Caki2 (cell line): ENCODE measurements at regions not wholly inside any gene's neighbourhood (a gene's known extent, or its start where the extent isn't known, plus 50 kb on each side); places are given as distances from the start of the nearest gene placed in this dataset.

Experiments
- DNase-seq: peaks from one replicate; pipeline ENCODE4 v3.0.0-alpha.2; 2015; ENCODE audit warnings: low read depth
- in situ Hi-C: cut with HindIII; loops from 2 replicates; pipeline ENCODE4 v1.10.0; 2016; ENCODE audit warnings: low sequenced_read_pairs, low pct_unique_long_range_greater_than_20kb, mixed read lengths

DNA sequence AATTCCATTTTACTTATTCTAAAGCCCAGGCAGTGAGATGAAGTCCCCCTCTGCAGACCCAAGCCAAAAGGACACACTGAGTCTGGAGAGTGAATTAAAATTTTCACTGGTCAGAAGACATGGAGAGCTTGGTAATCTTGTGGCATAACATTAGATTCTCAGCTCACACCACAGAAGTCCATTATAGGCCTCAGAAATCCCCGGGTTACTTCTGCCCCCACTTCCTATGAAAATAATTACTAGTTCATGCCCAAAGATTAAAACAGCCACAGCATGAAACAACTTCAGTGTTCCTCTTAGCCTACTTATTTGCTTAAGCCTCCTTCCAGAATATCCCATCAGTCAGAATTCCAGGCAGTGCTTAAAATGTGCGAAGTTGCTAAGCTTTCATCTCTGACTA is 123.3 kb downstream of the ZC3H11B start:
- in situ Hi-C loops = no loop called here
- no peak for DNase-seq

DNA sequence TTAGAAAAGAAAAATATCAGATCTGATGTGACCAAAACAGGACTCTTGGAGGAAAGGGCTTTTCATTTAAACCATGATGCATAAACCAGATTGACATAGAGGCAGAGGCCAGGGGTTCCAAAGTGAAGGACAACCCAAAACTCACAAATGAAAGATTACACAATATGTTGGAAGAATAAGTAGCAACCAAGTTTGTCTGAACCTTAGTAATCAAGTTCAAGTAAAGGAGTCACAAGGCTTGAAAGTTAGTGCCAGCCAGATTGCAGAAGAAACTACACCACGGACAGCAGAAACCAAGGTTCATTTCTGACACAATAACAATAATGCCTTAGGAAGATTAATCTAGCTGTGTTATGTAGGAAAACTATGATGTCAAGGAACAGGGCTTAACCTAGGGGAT is 124.6 kb downstream of the ZC3H11B start:
- in situ Hi-C loops = no loop called here
- no peak for DNase-seq

DNA sequence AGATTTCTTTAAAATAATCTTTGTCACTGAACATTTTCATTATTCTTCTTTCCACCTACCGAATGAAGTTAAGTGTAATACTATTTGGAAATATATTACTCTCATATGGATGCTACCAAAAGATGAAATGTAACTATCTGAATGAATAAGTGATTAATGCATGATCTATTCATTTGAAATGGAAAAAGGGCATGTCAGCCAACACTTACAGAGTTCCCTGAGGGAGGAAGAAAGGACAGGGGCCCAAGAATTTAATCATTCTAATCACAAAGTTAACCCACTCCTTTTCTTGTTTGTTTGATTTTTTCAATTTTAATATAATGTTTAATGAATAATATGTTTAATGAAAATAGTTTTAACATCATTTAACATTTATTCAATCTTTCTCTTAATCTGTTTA is 129.4 kb downstream of the ZC3H11B start:
- in situ Hi-C loops = no loop called here
- no peak for DNase-seq

DNA sequence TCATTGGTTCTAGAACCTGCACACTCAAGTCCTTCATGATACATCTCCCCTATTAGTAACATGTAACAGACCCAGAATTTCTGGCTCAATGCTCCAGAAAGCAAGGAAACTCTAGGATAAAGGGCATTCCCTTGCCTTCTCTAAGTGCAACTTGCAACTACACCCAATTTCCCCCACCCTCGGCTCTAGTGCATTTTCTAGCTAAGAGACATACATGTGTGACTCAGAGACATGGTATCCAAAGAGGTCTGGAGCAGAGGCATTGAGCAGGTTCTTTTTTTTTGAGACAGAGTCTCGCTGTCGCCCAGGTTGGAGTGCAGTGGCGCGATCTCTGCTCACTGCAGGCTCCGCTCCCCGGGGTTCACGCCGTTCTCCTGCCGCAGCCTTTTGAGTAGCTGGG is 132.9 kb downstream of the ZC3H11B start:
- no peak for DNase-seq
- in situ Hi-C loops = no loop called here

DNA sequence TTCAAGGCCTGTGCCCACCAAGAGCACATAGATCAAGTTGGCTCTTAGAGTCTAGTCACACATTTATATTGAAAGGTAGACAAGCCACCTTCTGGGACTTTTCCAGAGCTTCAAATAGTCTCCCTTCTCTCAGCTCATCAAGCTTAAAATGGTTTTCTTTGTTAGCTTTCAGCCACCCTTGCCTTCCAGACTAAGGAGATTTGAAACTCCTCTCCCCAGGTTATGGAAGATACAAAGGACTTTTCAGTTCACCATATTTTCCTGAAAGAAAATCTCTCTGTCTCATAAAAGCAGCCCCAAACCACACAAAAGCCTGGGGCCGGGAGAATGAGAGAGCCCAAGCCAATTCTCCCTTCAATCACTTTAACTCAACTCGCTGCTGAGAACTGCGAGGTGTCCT is 134.1 kb downstream of the ZC3H11B start:
- no peak for DNase-seq
- in situ Hi-C loops = no loop called here

DNA sequence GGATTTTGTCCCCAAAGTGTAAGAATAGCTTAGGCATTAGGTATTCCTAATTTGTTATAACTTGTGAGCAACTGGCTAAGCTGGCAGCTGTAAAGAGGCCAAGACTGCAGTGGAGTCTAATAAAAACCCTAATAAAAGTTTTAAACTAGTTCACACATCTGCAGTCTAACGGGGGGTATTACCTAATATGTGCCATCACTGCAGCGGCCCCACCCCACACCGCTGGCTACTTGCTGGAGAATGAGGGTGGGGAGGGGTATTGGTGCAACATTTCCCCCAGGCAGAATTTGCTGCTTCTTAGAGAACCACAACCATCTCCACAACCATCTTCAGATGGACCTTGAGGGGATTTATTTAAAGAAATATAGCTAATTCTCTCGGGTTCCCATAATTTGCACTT is 135.0 kb downstream of the ZC3H11B start:
- in situ Hi-C loops = no loop called here
- DNase-seq = no peak

DNA sequence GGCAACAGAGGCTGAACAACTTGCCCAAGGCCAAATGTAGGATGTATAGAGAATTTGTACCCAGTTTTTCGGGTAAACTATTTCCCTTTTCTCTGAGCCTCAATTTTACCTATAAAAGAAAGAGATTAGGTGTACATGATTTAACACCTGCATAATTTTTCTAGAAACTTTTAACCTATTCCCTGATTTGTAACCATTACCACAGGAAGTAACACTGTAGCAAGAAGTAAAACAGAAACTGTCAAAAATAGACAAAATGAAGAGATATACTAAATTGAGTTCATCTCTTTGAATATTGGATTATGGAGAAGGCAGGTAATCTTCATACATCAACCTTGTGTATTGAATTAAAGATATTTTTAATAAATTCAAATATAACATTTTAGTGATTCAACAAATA is 136.2 kb downstream of the ZC3H11B start:
- no peak for DNase-seq
- in situ Hi-C loops = no loop called here

DNA sequence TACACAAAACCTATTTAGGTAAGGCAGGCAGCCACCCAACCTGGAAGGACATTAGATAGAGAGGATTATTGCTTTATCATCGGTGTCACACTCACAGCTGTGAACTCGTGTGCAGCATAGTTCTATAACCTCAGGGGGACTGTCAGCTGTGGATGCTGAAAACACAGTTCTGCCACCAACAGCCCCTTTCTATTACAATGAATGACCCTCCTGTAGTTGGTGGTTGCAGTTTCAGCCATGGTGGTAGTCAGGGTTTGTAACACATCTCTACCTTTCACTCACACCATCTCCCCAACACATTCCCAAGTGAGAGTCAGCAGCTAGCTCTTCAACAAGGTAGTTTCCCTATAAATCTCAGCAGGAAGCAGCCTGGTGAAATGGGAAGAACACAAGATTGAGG is 136.8 kb downstream of the ZC3H11B start:
- no peak for DNase-seq
- in situ Hi-C loops = no loop called here

DNA sequence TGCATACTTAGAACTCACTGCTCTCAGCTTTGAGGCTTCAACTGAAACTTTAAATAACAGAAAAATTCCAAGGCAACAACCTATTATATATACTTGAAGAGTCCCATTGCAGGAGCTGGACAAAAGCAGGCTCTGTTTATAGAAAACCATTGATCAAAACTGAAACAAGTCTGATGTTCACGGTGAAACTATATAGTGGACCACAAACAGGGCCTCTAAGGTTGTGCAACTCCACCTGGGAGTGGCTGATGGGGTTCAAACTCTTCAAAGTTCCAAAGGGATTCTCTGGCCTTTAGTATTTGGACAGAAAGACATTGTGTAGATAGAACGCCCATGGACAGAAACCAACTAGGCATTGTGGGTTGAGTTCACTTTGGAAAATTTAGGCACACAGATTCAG is 140.3 kb downstream of the ZC3H11B start:
- in situ Hi-C loops = no loop called here
- no peak for DNase-seq

DNA sequence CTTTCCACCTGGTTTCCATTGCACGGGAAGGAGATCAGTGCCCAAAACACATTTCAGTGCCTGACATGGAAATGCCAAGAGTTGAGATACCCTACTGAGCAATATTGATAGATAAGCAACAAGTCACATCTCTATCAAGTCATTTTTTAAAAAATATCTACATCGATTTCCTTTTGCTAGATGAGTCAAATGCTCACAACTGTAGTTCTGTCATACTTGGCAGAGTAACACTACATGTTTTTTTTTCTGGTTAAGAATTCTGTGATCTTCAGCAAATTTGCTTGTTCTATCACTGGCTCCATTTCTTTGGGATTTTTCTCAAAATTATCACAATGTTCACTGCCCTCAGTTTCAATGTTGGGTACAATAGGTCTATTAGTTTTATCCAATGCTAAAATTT is 145.4 kb downstream of the ZC3H11B start:
- in situ Hi-C loops = no loop called here
- no peak for DNase-seq

DNA sequence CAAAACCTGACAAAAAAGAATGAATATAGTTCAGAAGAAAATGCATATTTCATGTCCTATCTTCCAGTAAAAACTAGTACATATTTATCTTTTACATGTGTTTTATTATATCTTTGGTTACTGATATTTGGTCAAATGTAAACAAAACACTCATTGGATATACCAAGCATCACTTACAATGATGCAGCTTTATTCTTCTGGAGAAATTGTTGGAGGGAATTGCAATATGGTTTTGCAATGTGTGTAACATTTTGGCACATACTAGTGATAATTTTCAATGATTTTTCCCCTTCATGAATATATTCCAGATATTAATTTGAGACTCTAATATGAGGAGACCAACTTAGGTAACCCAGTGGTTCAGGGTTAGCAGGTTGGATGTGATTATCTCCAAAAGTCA is 146.1 kb downstream of the ZC3H11B start:
- DNase-seq = no peak
- in situ Hi-C loops = no loop called here

DNA sequence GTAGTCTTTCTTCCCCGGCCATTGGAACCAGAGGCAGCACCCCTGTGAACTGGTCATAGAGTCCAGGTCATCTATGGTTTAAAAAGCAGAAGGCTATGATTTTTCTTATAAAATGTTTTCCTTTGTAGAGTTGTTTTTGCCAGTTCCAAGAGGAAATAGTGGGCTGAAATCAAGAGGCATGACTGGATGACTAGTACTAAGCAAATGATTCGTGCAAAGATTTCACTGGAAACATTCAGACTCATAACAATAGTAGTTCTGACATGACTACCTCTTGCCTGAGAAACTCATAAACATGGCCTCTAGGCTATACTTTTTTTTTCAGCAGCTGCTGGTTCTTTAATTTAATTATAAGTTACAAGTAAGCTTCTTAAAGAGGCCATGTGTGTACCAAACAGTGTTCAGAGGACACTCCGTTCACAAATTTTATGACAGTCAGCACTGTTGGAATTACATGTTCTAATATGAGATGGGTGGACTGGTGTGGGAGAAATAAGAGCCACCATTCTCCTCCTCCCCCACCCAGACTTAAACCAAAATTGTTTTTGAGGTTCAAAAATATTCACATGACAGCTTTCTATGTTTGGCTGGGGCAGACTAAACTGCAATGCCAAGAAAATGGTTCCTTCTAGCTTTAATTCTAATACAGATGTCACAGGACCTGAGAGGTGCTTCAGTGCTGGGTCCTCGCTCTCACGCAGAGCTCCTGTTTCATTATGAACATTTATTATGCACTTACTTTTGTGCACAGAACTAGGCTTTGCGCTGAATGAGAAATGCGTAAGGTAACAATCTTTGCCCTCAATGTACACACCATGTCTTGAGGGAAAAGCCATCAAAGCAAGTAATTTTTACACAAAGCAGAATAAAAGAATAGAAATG is 147.5 kb downstream of the ZC3H11B start:
- in situ Hi-C loops = no loop called here
- DNase-seq = peak; percentile 6

DNA sequence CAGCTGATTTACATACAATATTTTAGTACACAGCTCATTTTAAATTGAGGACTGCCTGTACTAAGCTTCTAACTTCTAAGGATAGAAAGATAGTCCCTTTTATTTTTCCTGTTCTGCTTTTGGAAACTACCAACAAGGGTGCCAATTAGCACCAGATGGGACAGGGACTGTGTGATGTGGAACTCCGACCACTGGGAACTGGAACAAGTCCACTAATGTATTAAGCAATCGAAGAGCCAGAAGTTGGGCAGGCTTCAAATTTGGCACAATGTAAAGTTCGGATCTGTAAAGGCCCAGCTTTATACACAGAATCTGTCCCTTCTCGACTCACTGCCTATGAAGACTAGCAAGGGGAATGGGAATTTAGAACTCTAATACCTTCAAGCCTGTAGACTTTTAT is 149.3 kb downstream of the ZC3H11B start:
- in situ Hi-C loops = no loop called here
- no peak for DNase-seq

DNA sequence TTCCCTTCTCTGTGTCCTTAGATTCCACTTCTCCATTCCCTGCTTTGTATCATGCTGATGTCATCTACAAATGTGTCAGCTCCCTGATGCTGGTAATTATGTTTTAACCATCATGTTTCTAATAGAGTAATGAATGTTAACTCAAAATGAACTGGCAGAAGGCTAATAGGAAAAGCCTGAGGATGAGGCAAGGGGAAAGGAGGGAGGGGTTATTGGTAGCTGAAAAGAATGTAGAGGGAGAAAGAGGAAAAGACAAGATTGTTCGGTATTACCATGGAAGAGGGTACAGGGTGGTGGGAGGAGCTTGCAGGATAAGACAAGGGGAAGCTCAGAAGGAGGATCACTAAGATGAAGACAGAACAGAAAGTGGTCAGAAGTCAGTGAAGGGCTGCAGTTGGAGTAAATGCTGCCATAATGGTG is 150.9 kb downstream of the ZC3H11B start:
- in situ Hi-C loops = no loop called here
- DNase-seq = no peak

DNA sequence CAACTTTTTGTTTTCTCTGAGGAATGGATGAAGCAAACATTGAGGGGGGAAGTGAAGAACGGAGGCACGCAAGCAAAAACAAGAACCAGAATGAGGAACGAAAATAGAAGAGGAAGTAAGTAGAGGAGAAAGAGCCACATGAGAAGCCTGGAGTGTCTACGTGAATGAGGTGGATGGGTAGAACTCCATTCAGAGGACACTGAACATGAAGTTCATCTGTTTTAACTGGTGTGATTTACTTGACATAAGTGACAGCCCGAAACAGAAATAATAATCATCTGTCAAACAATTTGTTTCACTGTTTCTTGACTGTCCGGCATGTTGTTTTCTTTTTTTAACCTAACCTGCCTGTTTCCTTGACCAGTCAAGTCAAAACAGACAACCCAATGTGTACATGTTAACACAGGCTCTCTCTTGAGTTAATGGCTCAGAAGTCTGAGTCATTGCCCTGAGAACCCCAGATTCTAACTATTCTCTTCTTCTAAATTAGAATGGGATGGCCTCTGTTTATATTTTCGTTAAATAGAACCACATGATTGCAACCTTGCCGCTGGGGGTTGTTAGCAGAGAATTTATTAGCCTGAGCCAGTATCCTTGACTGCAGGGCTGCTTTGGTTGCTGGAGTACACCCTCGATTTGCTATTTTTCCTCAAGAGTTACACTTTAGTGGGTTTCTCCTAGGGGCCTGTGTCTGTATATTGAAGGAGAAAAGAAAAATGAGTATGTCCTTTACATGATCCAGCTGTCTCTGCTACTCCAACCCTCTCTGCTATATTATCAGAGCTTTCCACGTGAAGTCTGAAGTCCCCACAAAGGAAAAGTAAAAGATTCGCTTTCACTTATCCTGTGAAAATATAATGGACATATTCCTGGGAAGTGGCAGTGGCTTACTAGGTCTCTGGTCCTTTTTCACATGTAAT is 151.7 kb downstream of the ZC3H11B start:
- in situ Hi-C loops = no loop called here
- no peak for DNase-seq

DNA sequence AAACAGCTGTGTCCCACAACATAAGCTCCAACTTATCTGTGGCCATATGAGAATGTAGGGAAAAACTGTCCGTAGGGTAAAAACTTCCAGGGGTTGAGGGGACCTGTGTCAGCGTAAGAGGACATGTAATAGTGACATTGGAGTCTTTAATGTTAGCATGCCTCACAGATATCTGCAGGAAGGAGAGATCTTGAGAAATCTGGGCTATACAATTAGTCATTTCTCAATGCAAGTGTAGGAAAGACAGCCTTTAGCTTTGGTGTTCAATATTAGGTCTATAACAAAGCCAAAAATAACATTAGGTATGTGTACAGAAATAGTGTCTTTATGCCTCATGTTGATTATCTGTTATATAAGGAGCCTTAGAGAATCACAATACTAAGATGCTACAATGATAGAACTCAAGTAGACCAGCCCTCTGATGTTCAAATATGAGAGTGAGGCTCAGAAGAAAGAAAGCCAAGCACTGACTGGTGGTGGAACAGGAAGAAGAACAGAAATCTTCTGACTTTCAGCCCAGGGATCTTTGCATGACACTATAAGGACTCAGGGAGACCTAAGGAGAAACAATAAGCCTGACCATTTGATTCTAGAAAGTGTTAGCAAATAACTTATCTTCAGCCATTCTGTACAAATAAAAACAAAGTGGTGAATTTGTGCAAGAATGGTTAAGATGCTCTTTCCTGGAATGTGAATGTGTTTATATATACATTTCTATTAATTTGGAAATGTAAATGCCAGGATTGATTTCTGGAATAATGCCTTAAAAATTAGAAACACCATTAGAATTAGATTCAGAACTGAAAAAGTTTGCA is 152.6 kb downstream of the ZC3H11B start:
- DNase-seq = no peak

DNA sequence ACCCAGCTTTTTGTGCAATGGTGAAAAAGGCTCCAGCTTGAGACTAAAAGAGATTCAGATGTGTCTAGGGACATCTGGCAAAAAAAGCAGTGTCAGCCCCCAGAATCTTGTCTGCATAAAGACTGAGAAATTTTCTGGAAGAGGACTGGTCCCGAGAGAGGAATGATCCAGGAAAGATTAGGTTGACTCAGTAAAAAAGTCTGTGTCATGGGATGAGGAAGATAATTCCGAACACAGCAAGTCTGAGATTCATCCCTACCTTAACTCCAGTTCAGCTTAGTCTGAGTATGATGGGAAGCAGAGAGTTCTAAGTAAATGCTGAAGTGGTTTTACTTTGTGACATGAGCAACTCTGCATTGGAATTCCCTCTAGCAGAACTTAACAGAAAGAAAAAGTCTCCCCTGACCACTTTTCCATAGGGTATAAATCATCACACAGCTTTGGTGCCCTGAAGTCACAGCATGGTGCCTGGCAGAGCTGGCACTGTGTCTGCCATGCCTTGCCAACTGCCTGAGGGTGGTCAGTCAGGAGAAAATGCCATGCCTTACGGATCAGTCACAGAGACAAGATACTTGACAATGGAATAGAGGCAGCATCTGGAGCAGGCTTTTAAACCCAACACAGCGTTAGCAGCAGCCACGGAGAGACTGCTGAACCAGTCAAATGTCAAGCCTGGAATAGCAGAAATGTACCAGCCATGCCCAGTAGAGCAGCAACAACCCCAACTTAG is 153.4 kb downstream of the ZC3H11B start:
- DNase-seq = no peak
- in situ Hi-C loops = no loop called here

More for the DNA sequence above, 152.6 kb downstream of the ZC3H11B start:
- in situ Hi-C loops = no loop called here

DNA sequence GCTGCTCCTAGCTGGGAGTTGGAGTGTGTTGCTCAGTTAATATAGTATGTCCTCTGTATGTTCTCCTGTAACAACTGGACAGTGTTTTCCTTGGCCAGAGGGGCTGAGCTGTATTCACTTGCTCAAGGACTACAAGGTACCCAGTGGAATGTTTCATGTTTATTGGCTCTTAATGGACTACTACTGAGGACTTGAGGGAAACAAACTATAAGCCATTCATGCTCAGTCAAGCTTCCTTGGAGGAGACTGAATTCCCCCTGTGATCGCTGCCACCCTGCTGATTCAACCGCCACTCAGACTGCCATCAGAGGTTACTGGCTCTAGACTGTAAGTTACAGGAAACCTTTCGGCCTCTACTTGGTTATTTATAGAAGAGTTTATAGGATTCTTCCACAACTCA is 166.6 kb downstream of the ZC3H11B start:
- no peak for DNase-seq
- in situ Hi-C loops = no loop called here
